NB4 (cell line): ENCODE measurements at regions not wholly inside any gene's neighbourhood (a gene's known extent, or its start where the extent isn't known, plus 50 kb on each side); places are given as distances from the start of the nearest gene placed in this dataset.

Experiments used
- CTCF ChIP-seq: IDR thresholded peaks from one replicate; pipeline ENCODE4 v1.5.1; 2012; ENCODE audit warnings: low read depth, low read length
- MAX ChIP-seq: IDR thresholded peaks from 2 replicates; pipeline ENCODE4 v1.6.1; 2011; ENCODE audit warnings: low read depth, low read length
- MYC ChIP-seq: IDR thresholded peaks from 2 replicates; pipeline ENCODE4 v1.6.1; 2011; ENCODE audit warnings: low read depth, low read length
- POLR2A ChIP-seq: IDR thresholded peaks from 2 replicates; pipeline ENCODE4 v1.6.1; 2011; ENCODE audit warnings: mild to moderate bottlenecking; ENCODE audit not compliant: insufficient read length; ENCODE audit errors: extremely low read depth

GRCh38 chr6:145009711-145010110, 724.6 kb downstream of the UTRN start:
- TF ChIP-seq MAX = no peak
- no peak for TF ChIP-seq CTCF
- no peak for TF ChIP-seq POLR2A
- no peak for TF ChIP-seq MYC
